ENCODE measurements at regions not wholly inside any gene's neighbourhood (a gene's known extent, or its start where the extent isn't known, plus 50 kb on each side); places are given as distances from the start of the nearest gene placed in this dataset.

DNA sequence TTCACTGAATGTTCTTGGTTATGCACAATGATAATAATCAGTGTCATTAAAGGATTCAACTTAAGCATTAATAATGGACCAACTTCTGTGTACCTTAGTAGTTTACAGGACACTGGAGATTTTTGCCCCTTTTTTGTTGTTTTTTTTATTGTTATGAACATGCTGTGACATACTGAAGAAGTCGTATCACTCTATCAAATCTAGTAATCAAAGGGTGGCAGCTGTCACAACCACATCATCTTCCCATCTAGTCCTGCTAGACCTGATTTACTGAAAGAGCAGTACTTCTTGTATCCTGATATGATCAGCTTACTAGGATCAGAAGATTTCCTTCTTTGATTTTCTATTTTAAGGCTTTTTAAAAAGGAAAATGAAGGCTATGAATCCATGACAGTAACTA, 504.6 kb upstream of the CELF2 start:
- DNase-seq (ENCODE audit: low read depth in 2 of 2) = no peak

DNA sequence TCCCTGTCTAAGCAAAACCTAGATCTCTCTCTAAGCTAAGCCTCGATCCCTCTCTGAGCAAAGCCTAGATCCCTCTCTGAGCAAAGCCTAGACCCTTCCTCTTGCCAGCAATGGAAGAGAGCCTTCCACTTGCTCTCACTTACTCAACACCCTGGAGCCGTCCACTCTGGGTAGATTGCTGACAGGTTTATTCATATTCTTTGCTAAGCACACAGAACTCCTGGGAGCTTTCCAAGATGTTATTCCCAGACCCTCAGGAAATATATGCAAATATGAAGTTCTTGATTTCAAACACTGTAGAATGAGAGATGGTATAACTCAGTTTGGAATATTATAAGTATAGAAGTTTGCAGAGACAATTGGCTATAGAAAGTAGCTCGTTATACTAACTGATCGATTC, 503.8 kb upstream of the CELF2 start:
- DNase-seq (ENCODE audit: low read depth in 2 of 2) = no peak

DNA sequence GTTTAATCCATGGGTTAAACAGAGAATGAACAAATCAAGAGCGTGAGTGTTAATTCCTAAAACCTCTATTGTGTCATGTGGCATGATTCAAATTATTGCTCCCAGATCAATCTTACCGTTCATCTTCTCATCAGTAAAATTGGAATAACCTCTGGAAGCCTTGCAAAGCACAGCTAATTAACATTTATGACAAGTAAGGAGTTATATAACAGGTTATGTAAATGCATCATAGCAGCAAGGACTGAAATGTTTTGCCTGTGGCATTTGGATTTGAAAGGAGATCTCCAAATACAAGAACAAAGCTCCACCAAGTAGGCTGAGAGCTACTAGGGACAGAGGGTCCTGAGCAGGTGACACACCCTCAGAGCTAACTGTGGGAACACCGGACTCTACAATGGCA, 502.9 kb upstream of the CELF2 start:
- no peak for DNase-seq (ENCODE audit: low read depth in 2 of 2)

DNA sequence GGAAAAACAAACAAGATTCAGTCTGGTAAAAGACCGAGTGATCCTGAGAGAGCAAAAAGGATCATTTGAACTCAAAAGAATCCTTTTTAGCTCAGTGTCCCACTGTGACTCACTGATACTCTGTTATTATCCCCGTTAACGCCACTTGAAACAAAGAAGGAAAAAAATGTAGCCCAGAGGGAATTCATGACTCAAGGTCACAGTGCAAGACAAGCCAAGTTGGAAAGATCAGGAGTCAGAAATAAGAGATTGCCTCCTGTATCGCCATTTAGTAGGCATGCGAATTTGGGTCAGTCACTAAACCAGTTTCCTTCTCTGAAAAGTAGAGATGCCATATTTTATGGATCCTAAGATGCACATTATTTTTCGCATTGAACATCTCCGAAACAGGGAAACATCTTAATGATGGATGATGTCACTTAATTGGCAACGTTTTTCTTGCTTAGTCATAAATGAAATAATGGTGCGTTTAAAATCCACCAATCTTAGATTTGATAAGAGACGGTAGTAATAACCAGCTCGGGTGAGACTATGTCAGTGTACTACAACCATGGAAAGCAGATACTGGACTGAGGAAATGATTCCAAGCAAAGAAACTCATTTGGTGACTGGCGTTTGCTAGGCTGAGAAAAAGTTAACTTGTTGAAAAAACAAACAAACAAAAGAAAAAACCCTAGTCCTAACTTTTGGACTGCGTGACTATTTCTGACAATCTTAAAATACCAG, 502.0 kb upstream of the CELF2 start:
- DNase-seq (ENCODE audit: low read depth in 2 of 2) = no peak

DNA sequence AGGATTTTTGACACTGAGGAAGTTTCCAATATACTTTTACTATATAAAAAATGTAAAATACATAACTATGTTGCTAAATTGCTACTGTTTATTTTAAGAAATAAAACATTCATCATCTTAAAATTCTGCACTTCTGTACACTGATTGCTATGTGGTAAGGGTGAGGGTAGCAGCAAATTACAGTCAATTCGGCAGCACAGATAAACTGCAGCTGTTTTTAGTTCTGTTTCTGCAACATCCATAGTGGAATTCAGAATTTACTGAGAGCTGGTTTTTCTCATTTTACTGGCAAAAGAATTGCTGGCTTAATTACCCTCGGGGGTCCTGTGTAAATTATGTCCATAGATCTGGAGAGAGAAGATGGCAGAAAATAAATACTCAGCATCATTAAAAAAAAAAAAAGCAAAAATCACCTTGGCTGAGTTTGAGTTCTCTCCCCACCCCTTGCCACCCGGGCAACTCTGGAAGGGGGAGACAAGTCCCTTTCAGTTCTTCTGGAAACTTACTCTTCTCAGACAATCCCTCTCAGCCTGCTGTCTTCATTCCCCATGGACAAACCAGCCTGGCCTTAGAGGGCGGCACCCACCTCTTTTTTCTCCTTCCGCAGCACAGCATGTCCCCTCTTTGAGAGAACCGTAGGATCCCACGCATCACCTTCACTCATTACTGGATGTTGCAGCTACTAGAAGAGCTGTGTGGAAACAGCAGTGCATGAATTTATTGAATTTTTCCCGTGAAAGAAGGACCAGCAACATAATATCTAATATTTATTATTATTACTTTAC, 501.1 kb upstream of the CELF2 start:
- no peak for DNase-seq (ENCODE audit: low read depth in 2 of 2)

DNA sequence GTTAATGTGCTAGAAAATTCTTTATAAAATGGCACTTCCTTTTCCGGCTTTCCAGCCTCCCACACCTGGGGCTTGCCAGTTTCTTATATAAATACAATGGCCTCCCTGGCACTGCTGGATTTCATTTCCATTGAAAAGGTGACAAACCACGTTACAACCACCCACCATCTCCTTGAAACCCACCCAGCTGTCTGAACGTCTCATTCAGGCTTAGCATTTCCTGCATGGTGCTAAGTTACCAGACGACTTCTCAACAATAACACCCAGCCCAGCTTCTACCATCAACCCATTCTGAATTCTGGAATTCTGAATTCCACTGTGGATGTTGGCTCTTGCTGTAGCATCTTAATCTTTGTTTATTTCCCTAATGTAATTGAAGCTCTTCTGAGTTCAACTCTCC, 499.8 kb upstream of the CELF2 start:
- no peak for DNase-seq (ENCODE audit: low read depth in 2 of 2)

DNA sequence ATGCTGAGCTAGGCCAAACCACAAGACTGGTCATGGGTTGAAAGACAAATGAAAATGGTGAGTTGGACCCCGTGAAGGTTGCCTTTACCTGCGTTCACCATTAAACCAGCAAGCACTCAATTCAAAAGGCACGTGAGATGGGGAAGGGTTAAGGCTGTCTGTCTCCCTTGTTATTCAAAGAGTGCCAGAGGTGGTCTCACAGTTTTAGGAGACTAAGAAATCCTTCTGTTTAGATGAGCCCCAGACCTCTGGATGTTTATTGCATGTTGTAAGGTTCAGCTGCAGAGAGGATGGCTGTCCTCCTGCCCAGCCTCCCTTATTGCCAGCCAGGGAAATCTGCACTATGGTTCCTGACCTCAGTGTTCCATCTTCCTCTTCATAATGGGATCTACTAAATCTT, 498.0 kb upstream of the CELF2 start:
- no peak for DNase-seq (ENCODE audit: low read depth in 2 of 2)

DNA sequence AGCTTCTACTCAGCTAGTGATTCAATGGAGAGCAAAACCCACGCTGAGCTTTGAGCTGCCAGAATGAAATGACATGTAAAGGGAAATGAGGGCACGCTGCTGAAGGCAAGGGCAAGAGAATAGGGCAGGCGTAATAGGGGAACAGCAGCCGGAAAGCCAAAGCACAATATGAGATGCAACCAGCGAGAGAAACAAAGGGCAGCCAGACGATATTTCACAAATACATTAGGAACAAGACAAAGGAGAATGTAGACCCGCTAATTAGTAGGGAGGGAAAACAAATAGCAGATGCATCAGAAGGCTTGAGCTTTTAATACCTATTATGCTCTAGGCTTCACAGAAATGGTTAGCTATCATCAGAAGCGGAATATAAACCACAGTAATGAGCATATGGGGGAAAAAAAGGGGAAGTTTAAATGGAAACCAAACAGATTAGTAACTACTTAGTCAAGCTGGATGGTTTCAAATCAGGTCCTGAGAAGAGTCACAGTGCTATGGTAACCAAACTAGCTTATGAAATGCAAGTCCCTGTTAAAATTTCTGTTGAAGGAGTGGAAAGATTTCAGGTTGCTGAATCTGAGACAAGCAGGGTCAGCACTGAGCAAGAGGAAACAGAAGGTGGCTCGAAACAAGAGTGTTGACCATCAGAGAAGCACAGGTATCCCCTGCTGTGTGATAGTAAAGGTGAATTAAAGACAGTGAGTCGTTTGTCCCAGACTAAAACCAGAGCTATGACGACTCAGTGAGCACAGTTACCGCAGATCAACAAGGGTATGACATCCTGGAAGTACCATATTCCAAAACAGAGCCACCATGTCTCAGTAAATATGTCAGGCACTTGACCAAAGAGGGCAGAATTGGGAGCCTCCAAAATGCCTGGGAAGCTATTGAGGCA, 496.9 kb upstream of the CELF2 start:
- DNase-seq (ENCODE audit: low read depth in 2 of 2) = no peak

DNA sequence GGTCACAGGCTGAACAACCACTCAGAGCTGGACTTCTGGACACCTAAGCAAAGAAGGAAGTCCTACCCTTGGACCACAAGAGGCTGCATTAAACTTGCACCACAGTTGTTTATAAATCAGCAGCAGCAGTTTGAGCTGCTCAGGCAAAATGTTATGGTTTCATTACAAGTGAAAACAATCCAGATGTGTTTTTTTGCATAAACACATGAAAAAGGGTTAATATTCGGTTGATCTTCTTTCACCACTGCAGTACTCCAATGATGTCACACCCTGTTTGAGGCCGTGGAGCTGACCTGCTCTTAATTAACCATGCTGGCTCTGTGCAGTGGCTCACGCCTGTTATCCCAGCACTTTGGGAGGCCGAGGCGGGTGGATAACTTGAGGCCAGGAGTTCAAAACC, 490.8 kb upstream of the CELF2 start:
- no peak for DNase-seq (ENCODE audit: low read depth in 2 of 2)

DNA sequence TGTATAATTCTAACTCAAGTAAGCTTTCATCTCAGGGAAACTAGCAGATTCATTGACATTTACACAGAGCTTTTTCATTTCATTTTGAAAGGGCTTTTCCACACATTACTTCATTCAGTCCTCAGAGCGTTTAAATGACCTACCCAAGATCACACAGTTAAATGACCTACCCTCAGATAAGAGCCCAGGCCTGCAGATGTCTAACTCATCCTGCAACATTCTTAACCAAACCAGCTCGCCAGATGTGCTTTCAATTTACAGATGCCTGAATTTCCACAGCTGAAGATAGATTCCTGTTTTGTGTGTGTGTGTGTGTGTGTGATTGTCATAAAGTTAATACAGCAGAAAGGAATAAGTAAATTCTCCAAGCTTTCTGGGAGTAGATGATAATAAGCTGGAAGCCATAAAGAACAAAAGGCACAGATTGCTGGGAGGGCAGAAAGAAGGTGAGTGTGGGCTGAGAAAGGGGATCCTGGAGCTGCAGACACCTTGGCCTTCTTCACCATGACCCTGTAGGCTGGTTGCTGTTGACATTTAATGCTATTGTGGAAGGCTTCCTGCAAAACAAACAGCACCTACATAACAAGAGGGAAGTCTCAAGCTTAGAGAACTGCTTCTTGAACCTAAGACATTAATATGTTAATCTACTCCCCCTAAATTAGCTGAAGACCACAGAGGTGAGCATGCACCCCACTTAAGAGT, 489.7 kb upstream of the CELF2 start:
- no peak for DNase-seq (ENCODE audit: low read depth in 2 of 2)

DNA sequence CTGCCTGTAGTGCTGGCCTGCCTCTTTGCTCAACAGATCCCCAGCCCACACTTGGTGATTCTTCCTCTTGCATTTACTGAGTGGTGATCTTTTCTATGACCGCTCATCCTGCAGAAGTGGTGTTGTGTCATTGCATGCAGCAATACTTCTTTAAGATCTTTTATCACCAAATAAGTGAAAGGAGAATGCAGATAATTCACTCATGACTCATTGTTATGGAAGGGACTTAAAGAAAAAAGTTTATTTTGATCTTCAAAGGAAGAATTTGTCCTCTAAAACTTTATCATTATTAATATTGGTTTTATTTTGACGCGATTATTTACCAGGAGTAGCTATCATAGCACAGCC, 489.1 kb upstream of the CELF2 start:
- no peak for DNase-seq (ENCODE audit: low read depth in 2 of 2)

DNA sequence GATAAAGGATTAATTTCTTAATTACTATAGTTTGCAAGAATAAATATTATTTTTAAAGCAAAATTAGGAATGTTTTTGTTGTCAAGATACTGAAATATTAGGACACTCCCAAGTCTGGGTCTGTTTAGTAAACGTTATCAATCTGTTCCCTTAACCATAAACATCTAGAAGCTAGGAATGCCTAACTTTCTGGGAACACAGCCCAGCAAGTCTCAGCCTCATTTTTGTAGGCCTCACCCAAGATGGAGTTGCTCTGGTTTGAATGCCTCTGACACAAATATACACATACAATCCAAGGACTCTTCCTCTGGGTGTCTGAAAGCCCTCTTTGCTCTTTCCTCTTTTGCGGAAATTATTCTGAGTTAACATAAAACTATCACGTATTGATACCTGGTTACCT, 487.4 kb upstream of the CELF2 start:
- no peak for DNase-seq (ENCODE audit: low read depth in 2 of 2)

DNA sequence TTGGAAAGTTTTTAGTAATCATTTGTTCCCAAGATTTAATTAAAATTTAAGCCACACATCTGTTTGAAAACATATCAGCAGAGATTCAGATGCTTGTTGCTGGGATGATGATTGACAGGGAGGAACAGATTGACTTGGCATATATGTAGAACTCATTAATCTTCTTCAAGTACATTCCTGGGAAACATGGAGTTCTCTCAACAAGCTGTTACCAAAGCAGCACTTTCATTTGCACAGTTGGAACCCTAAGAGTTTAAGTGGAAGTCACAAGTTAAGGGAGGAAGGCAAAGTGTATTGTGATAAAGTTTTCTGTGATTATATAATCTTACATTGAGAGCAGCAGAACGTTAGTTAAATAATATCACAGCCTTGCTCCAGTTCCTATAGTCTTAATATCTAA, 485.4 kb upstream of the CELF2 start:
- DNase-seq (ENCODE audit: low read depth in 2 of 2) = no peak

DNA sequence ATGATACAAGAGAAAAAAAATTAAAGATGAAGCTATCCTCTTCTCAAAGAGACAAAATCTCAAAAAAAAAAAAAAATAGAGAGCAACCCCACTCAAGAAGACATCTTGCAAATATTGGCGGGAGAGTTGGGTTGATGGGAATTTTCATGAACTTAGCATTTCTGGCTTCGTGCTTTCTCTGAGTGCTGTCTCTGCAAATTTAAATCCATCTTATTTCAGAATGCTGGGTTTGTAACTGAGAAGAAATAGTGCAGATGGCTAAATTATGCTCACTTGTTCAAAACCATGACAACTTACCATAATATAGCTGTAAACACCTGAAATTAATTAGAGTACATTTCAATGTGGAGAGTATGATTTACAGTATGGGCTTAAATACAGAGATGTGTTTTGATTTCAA, 484.8 kb upstream of the CELF2 start:
- DNase-seq (ENCODE audit: low read depth in 2 of 2) = no peak

DNA sequence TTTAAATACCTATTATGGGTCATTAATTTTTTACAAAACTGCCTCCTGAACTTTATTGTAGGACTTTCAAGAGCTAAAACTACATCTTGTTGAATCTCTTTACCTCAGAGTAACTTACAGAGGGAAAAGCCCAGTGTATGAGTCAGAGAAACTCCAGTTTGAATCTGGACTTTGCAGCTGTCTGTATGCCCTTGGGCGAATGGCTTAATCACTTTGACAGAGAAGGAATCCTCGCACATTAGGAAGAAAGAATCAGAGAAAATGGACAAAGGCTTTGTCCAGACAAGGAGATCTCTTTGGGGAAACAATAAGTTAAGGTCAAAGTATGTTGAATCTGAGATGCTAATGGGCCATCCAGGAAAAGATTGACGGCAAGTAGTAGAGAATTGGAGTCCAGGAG, 484.2 kb upstream of the CELF2 start:
- no peak for DNase-seq (ENCODE audit: low read depth in 2 of 2)

DNA sequence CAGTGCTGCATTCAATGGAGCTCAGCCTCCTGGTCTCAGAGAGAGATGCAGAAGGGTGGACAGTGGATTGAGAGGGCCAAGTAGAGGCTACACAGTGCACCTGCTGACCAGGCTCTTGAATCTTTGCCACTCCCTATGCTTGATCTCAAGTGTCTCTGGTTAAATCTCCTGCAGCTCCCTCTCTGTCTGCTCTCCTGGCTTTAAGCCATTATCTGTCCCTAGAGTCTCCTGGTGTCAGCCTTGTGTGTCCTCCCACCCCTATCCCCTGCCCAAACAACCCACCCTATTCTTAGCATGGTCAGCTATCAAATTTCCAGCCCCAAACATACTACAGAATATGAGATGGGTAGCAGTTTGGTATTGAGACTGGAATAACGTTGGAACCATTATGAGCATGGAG, 479.3 kb upstream of the CELF2 start:
- DNase-seq (ENCODE audit: low read depth in 2 of 2) = no peak

DNA sequence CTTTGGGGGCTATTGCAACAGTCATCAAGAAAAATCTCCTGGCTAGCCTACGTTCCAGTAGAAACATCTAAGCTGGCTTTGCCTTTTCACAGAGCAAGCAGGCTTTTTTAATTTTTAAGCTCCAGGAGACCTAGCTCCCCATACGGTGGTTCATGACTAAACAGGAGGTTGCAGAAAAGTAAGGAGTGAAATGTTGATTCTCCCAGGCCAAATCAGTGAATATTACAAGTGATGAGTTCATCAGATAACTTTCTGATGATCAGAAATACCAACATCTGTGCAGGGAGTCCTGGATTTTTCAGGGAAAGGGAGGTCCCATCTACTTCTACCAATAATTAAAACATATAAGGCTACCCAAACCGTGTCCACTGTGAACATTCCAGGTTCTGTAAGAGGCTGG, 477.3 kb upstream of the CELF2 start:
- DNase-seq (ENCODE audit: low read depth in 2 of 2) = no peak

DNA sequence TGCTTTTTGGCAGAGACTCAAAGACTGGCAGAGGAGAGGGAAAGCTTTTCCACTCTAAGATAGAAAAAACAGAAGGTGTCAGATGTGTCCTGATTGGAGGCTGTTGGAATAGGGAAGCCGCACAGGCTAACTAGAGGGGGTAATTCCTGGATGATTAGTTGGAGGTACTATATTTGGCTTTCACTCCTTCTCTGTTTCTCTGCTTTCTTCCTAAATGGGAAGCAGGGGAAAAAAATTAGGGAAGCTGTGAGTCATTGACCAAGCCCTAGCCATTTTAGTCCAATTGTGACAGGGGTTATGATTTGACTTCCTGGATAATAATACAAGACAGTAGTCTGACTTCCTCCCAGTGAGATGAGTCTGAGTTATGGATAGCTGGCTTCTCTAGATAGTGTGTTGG, 475.2 kb upstream of the CELF2 start:
- DNase-seq (ENCODE audit: low read depth in 2 of 2) = no peak

DNA sequence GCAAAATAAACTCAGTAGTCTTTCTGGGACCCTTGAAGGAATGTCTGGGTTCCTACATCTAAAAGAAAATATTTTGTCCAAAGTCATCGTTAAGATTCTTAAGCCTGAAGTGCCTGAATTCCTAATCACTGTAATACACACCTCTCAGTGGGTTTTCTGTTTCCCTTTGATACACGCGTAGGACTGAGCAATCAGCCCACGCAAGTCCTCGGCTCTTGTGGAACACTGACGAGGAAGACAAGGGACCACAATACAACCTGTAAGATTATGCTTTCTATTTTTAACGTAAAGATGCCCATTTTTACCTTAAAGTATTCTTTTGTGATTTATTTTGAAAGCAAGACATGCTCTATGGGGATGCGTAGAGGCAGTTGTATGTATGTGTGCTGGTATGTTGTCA, 472.8 kb upstream of the CELF2 start:
- DNase-seq (ENCODE audit: low read depth in 2 of 2) = no peak

DNA sequence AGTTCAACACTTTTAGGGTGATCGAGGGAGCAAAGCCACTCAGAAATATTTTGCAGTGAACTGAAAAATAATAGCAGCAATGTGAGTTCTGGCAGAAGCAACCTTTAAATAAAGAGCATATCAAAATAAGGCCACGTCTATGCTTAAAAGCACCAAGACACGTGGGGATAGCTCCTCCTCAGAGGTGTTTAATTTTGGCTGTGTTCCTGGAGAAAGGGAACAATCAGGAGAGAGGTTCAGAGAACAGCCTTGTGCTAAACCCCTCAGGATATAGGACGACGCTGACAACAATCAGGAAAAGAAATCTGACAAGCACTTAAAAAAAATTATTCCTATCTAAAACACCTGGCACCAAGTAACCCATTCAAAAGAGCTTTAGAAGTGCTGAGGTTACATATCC, 471.9 kb upstream of the CELF2 start:
- DNase-seq (ENCODE audit: low read depth in 2 of 2) = no peak

DNA sequence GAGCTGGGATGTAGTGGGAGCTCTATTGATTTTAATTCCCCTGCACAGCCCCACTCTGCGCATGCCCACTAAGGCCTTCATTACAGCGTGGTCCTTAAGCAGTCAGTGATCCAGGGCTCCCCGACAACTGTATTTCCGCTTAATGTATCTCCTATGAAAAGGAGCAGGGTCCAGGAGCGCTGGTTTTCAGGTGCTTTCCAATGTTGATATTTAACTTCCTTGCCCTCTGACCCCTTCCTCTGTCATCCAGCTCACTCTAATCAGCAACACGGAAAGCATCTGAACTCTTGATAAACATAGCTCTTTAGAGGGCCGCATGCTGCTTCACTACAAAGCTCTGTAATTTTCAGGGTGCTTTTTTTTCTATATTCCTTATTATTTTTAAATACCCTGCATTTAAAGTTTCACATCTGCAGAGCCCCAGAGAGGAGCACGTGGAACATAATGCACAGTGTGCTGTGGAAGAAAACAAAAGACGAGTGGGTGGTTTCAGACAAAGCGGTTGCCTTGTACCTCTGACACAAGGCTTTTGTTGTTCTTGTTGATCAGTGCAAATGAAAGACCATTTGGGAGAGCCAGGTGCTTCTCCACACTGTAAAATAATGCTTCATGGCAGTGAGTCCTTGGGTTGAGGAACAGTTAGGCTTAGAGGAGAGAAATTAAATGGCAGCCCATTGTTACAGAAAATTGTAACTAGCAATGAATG, 465.9 kb upstream of the CELF2 start:
- DNase-seq (ENCODE audit: low read depth in 2 of 2) = no peak

DNA sequence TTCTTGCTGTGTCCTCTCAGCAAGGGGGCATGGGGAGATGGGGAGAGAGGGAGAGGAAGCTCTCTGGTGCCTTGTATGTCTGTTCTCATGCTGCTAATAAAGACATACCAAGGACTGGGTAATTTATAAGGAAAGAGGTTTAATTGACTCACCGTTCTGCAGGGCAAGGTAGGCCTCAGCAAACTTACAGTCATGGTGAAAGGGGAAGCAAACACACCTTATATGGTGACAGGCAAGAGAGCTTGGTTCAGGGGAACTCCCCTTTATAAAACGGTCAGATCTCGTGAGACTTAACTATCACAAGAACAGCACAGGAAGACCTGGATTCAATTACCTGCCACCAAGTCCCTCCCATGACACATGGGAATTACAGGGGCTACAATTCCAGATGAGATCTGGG, 464.7 kb upstream of the CELF2 start:
- no peak for DNase-seq (ENCODE audit: low read depth in 2 of 2)
